ENCODE measurements at regions not wholly inside any gene's neighbourhood (a gene's known extent, or its start where the extent isn't known, plus 50 kb on each side); places are given as distances from the start of the nearest gene placed in this dataset.

- no peak for TF ChIP-seq MAX (IDR thresholded peaks at IDR 0.05; ENCODE audit: low read depth, low read length)
- no peak for TF ChIP-seq MYC (IDR thresholded peaks at IDR 0.05; ENCODE audit: low read depth, low read length)
- TF ChIP-seq POLR2A (IDR thresholded peaks at IDR 0.05; ENCODE audit: extremely low read depth, insufficient read length): no peak
- no peak for TF ChIP-seq CTCF (IDR thresholded peaks at IDR 0.05; ENCODE audit: low read depth, low read length)
- H3K4me3 ChIP-seq (ENCODE audit: low read depth, low read length): no peak overlapping the region
- no peak for DNase-seq (ENCODE audit: low read depth)
Observed at GRCh38 chr14:71318097-71318459, 410.8 kb downstream of the PCNX1 start.

- no peak for TF ChIP-seq MAX (IDR thresholded peaks at IDR 0.05; ENCODE audit: low read depth, low read length)
- no peak for TF ChIP-seq POLR2A (IDR thresholded peaks at IDR 0.05; ENCODE audit: extremely low read depth, insufficient read length)
- no peak for TF ChIP-seq MYC (IDR thresholded peaks at IDR 0.05; ENCODE audit: low read depth, low read length)
- H3K4me3 ChIP-seq (ENCODE audit: low read depth, low read length): peak overlapping the region; percentile 63
- peak; percentile 24 for DNase-seq (ENCODE audit: low read depth)
Observed at GRCh38 chr14:71319666-71320065, 412.4 kb downstream of the PCNX1 start.

GRCh38 chr14:71320107-71320733 is 413.0 kb downstream of the PCNX1 start, which contains the start of gene SIPA1L1:
TSS of gene SIPA1L1 (plus strand) at chr14:71320476.
- peak within 1 kb of the TSS; percentile 63 for H3K4me3 ChIP-seq (ENCODE audit: low read depth, low read length)
- DNase-seq (ENCODE audit: low read depth): peak; percentile 98
- TF ChIP-seq MAX (IDR thresholded peaks at IDR 0.05; ENCODE audit: low read depth, low read length) (peak; percentile 53), CTCF (IDR thresholded peaks at IDR 0.05; ENCODE audit: low read depth, low read length) (no peak), POLR2A (IDR thresholded peaks at IDR 0.05; ENCODE audit: extremely low read depth, insufficient read length) (peak; percentile 59)

GRCh38 chr14:71320734-71321573 is 413.7 kb downstream of the PCNX1 start:
- peak overlapping the region; percentile 62 for H3K4me3 ChIP-seq (ENCODE audit: low read depth, low read length)
- TF ChIP-seq MYC (IDR thresholded peaks at IDR 0.05; ENCODE audit: low read depth, low read length): peak; percentile 13; the same call in 1 of the 2 replicates
- TF ChIP-seq POLR2A (IDR thresholded peaks at IDR 0.05; ENCODE audit: extremely low read depth, insufficient read length): peak; percentile 32
- no peak for TF ChIP-seq MAX (IDR thresholded peaks at IDR 0.05; ENCODE audit: low read depth, low read length)
- DNase-seq (ENCODE audit: low read depth): peak; percentile 65

GRCh38 chr14:71321574-71322315 is 414.5 kb downstream of the PCNX1 start:
- peak overlapping the region; percentile 62 for H3K4me3 ChIP-seq (ENCODE audit: low read depth, low read length)
- TF ChIP-seq POLR2A (IDR thresholded peaks at IDR 0.05; ENCODE audit: extremely low read depth, insufficient read length) (no peak), MYC (IDR thresholded peaks at IDR 0.05; ENCODE audit: low read depth, low read length) (no peak), MAX (IDR thresholded peaks at IDR 0.05; ENCODE audit: low read depth, low read length) (no peak), CTCF (IDR thresholded peaks at IDR 0.05; ENCODE audit: low read depth, low read length) (no peak)
- peak; percentile 21 for DNase-seq (ENCODE audit: low read depth)

GRCh38 chr14:71322655-71323250 is 415.5 kb downstream of the PCNX1 start:
- H3K4me3 ChIP-seq (ENCODE audit: low read depth, low read length): no peak overlapping the region
- DNase-seq (ENCODE audit: low read depth): peak; percentile 51
- peak; percentile 38 for TF ChIP-seq CTCF (IDR thresholded peaks at IDR 0.05; ENCODE audit: low read depth, low read length)
- no peak for TF ChIP-seq MAX (IDR thresholded peaks at IDR 0.05; ENCODE audit: low read depth, low read length)

Data from NB4 (cell line).